Mammary epithelial cell (primary cell): ENCODE measurements at regions not wholly inside any gene's neighbourhood (a gene's known extent, or its start where the extent isn't known, plus 50 kb on each side); places are given as distances from the start of the nearest gene placed in this dataset.

Experiments used
- CTCF ChIP-seq, 2 donors: IDR thresholded peaks in 1 of 2; conservative IDR thresholded peaks in 1 of 2; 2 replicates each; pipeline ENCODE4 v1.5.1; 2011 to 2012; ENCODE audit warnings: inconsistent platforms in 2 of 2, low read length in 2 of 2, mild to moderate bottlenecking in 2 of 2, control low read depth in 1 of 2, low read depth in 1 of 2; ENCODE audit not compliant: insufficient read depth in 1 of 2; ENCODE audit errors: extremely low read depth in 1 of 2
- EZH2 ChIP-seq: IDR thresholded peaks from 2 replicates; pipeline ENCODE4 v1.6.1; 2012; ENCODE audit warnings: low read length, inconsistent platforms, borderline replicate concordance

- TF ChIP-seq CTCF (conservative IDR thresholded peaks at IDR 0.05 in 1 of 2, IDR thresholded peaks at IDR 0.05 in 1 of 2; ENCODE audit: extremely low read depth in 1 of 2, insufficient read depth in 1 of 2, low read depth in 1 of 2, low read length in 2 of 2) (no peak), EZH2 (no peak)
Measured at GRCh38 chr18:58813561-58814225, 51.0 kb upstream of the ZNF532 start.
